ENCODE measurements at regions not wholly inside any gene's neighbourhood (a gene's known extent, or its start where the extent isn't known, plus 50 kb on each side); places are given as distances from the start of the nearest gene placed in this dataset.
"Not testable (repeated sequence)": the region's sequence is repeated elsewhere in the genome, so short reads cannot be mapped to it uniquely, and the experiment has no call there.

DNA sequence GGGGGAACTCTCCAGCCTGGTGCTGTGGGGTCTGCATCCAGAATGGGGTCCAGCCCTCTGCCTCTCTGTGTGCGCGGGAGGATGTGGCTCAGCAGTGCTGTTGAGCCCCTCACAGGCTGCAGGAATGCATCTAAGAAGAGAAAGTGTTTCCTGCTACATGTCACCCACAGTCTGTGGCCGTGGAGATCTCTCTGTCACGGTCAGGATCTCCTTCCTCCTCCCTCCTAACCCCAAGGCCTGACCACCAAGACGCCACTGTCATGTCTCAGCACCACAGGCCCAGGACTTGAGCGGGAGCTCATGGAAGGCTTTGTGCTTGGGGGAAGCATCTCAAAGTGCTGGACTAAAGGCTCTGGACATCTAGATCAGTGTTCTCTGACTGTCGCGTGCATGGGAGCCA, 90.1 kb downstream of the SREK1 start:
- DNase-seq = no peak

DNA sequence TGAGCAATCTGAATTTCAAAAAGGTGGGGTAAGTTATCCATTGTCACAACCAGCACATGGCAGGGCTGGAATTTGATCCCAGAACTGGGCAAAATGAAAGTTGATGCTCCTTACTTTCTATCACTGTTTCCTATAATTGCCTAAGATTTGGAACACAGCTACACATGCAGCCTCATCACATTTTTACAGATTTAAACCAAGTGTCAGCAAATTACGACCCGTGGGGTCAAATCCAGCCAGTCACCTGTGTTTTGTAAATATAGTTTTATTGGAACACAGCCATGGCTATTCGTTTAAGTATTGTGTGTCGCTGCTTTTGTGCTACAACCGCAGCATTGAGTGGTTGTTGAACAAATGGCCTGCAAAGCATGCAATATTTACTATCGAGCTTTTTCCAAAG, 94.3 kb downstream of the SREK1 start:
- no peak for DNase-seq

DNA sequence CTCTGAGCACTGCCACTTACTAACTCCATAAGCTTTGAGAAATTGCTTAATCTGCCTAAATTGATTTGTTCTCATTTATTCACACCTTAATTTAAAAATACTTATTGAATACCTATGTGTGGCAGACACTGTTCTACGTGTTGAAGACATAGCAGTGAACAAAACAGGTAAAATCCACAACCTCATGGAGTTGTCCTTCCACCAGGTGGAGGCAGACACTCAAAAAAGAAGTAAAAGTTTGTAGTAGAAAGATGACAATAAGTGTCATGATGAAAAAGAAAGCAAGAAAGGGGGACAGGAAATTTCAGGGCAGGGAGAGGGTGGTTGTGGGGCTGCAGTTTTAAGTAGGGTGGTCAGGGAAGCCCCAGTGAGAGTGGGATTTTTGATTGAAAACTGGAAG, 94.9 kb downstream of the SREK1 start:
- no peak for DNase-seq

DNA sequence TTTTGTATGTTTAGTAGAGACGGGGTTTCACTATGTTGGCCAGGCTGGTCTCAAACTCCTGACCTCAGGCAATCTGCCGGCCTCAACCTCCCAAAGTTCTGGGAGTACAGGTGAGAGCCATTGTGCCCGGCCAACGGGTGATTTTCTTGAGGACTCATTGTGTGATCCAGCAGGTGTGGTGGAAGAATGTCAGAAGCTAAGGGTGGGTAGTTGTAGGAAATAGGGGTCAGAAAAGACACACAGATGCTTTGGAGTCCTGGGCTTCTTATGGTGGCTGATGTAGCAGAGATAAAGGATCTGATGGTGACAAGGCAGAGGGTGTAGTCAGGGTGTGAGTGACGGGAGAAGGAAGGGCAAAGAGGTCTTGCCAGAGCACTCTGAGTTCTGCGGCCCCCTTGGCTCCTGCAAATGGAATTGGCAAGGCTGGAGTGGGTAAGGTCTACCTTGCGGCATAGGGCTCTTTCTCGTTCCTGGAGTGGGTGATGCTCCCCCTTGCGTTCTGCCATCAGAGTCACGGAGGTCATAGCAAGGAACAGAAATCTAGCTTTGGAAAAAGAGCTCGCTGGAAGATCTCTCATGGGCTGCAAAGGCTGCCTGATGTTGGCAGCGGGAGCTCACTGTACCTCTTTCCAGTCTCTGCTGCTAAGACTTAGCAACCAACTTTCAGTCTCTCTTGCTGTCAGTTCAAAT, 97.2 kb downstream of the SREK1 start:
- DNase-seq = no peak

DNA sequence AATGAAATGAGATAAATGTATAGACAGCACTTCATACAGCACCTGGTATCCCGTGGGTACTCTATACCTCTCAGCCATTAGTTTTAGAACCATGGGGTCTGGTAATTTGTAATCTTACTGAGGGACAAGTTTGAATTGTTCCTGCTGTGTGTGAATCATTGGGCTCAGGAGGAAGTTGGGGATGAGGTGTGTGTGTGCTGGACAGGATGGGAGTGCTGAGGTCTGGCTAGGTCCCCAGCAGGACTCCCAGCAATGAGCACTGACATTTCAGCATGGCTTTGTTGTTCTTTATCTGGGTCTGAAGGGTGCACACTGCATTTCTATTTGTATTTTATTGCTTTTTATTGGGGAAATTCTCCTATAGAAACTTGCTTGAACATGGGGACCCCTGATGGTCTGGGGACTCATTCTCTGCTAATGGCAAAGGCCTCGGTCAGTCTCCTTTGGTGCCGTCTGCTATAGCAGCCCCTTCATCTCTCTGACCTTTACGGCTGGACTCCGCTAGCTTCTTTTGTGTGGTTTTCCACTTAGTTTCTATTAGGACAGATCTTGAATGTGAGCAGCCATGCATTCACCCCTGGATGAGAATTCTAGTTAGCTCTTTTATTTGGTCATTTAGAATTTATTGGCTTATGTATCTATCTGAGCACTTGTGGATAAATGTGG, 98.1 kb downstream of the SREK1 start:
- no peak for DNase-seq

DNA sequence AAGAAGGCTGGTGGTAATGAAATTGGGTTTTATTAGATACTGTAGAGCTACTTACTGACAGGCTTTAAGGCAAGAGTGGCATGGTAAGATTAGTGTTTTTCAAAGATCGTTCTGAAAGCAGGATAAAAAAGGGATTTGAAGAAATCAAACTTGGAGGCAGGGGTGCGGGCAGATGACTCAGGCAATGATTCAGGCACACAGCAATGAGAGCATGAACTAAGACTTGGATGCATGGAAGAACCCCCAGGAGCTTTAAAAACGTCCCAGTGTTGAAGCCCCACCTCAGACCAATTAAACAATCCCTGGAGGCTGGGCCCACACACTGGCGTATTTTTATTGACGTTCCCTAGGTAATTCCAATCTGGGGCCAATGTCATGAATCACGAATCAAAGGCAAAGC, 102.5 kb downstream of the SREK1 start:
- DNase-seq = no peak

DNA sequence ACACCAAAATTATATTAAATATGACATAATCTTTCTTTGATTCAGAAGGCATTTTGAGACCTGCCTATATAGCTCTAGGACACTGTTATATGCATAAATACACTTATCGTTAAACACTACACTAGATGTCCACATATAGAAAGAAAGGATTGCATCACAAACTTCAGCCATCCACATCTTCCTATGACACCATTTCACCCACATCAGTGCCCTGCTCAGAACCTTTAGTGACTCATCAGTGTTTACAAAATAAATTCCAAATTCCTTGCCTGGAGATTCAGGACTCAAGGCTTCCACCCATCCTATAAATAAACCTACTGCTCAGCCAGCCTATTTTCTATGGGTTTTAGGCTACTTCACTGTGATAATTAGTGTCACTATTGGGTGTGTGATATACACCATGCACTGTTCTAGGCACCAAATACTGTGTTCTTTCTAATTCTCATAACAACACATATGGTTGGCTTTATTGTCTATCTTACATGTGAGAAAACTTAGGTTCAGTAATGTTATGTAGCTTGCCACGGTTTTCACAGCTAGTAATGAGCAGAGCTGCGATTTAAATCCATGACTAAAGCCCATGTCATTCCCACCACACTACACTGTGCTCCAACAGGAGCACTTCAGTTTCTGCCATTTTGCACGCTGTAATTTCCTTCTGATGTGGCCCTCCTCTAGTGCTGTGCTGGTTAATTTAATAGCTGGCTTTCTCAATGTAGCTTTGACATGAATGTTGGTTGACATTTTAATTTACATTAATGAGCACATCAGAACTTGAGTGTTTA, 103.3 kb downstream of the SREK1 start:
- peak; percentile 29 for DNase-seq

DNA sequence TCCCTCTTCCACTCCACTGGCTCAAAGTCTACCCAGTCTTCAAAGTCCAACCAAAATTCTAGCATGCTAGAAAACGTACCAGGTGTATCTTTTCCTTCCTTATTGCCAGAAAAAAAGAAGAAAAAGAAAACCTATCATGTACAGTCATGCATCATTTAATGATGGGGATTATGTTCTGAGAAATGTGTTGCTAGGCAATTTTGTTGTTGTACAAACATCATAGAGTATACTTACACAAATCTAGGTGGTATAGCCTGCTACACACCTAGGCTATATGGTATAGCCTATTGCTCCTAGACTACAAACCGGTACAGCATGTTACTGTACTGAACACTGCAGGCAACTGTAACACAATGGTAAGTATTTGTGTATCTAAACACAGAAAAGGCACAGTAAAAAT, 104.8 kb downstream of the SREK1 start:
- no peak for DNase-seq

DNA sequence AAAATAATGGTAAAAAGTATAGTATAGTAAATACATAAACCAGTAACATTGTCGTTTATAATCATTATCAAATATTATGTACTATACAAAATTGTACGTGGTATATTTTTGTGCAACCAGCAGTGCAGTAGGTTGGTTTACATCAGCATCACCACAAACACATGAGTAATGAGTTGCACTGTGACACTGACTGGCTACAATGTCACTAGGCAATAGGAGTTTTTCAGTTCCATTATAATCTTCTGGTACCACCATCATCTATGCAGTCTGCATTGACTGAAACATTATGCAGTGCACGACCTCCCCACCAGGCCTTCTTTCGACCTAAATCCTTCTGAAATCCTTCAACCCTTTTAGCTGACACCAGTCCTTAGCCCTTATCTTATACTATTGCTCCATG, 105.8 kb downstream of the SREK1 start:
- no peak for DNase-seq

DNA sequence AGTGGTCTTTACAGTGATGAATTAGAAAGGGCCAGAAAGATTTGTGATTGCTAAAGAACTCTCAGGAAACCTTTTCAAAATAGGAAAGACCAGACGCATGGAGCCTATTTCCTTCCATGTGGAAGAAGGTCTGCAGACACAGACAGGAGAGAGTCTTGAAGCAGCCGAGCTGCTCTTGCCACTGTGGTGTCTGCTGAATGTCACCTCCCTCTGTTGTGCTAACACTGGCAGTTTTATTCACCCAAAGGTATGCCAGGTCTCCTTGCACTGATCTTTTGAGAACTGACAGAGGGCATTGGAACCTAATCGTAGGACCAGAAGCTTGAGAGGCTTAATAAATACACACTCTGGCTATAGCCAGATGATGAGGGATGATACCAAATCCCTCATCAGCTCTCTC, 108.7 kb downstream of the SREK1 start:
- DNase-seq = no peak

DNA sequence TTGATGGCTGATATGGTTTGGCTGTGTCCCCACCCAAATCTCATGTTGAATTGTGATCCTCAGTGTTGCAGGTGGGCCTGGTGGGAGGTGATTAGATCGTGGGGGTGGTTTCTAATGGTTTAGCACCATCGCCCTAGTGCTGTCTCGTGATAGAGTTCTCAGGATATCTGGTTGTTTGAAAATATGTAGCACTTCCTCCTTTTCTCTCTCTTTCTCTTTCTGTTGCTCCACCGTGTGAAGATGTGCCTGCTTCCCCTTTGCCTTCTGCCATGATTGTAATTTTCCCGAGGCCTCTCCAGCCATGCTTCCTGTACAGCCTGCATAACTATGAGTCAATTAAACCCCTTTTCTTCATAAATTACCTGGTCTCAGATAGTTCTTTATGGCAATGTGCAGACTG, 111.6 kb downstream of the SREK1 start:
- DNase-seq = no peak

DNA sequence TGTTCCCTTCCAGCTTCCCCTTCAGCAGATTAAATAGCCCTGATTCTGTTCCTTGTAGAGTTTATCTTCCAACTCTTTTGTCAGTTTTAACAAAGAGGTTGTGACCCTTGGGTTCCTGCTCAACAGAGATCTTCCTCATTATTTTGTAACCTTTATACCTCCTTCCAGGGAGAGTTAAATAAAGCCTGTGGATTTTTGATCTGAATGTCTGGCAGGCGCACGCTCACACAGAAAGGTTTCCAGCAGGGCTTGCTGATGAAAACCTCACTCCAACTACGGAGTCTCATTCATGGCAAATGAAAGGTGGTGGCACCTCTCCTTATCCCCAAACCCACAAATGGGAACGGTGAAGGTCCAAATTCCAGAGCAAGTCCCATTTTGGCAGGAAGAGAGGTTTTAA, 129.0 kb downstream of the SREK1 start:
- DNase-seq = no peak

DNA sequence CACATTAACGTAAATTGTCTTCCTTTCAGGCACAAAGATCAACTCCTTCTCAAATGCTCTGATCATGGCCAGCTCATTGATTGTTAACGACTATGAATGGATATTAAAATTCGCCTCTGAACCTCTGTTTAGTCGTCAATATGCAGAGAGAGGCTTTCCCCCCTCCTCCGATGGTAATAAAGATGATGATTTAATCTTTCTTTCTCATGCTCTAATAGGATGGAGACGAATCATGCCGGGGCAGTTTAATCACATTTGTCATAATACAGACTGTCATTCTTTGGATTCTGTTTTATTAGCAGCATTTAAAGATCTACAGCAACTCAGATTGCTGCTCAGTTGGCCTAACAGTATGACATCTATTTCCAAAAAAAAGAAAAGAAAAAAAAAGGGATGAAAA, 132.9 kb downstream of the SREK1 start:
- DNase-seq = no peak

DNA sequence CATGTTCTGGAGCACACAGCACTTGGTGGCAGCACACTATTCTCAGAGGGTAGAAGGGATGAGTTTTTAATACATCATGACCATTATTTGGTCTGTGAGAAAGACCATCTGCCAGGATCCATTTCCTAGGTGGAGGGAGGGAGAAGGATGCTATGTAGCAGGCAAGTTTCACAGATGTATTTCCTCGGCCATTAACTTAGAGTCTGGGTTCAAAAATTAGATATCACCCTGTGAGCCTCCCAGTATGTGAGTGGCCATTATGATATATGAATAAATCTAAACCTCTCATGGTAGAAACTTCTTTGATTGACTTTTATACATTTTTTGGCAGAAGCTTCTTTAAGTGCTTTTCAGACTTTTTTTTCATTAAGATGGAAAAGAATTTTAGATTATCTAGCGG, 133.9 kb downstream of the SREK1 start:
- no peak for DNase-seq

DNA sequence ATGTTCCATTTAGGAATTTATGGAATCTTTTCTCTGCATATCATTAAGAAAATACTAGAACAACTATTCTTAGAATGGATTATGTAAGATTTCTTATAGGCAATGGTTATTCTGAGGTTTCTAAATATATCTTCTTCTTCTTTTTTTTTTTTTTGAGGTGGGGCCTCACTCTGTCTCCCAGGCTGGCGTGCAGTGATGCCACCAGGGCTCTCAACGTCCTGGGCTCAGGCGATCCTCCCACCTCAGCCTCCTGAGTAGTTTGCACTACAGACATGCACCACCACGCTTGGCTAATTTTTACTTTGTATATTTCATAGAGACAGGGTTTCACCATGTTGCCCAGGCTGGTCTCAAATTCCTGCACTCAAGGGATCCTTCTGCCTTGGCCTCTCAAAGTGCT, 137.2 kb downstream of the SREK1 start:
- DNase-seq = no peak

DNA sequence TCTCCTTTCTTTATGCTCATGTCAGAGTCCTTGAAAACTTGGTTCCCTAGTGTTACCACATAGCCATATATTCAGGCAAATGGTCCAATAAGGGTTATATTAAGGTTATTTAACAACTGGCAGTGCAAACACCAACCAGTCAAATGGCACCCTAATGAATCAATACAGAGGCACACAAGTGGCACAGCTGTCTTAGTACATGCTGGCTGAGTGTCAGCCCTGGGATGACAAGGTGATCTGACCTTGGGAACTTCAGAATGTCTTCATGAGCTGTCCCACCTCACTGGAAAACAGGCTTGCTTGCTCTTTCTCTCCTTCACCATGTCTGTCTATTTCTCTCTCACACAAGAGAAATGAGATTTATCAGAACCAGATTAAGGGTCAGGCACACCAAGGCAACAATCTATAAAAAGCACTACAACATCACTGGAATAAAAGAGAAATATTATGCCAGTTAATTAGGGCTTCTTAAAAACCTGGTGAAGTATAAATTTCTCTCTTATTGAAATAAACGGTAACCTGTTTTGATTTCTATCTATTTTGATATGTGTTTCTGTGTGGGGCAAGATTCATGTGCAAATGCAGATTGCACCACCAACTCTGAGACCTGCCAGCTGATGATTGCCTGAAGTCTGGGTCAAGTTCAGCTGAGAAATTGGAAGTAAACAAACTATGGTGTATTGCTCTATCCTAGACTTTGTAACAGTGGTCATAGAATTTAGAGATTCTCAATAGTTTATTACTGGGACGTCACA, 140.7 kb downstream of the SREK1 start:
- DNase-seq = no peak

DNA sequence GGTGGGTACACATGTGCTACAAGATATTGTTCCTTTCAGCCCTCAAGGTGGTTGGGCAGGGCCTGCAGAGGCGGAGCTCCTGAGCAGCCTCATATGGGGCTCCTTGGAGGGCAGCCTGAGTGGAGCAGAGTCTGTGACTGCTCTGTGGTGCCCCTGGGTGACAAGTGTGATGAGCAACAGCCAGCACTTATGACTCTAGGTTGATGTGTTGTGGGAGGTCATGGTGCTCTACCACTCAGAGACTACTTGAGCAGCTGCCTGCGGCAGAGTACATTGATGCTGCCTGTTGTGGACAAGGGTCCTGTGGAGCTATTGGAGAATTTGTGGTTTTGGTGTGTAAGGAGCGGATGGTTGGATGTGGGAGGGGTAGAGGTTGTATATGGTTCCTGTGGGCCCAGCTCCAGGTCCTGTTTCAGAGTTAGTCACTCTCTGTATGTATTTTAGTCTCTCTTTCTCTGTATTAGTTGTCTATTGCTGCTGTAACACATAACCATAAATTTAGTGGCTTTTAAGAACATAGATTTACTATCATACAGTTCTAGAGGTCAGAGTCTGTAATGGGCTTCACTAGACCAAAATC, 141.3 kb downstream of the SREK1 start:
- no peak for DNase-seq

DNA sequence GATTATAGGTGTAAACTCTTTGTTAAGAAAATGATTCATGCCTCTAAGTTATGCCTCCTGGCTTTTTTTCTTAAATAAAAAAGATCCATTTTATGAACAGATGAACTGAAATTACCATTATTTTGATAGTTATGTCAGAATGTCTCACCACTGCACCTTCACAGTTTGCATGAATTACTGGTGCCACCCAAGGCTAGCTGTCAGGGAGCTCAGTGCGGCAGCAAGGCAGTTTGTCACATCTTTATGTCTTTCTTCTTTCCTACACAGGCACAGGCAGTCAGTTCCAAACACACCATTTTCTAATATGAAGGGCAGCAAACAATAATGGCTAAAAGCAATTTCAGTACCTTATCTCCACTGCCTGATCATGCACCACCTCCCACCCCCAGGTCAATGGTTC, 147.7 kb downstream of the SREK1 start:
- no peak for DNase-seq

DNA sequence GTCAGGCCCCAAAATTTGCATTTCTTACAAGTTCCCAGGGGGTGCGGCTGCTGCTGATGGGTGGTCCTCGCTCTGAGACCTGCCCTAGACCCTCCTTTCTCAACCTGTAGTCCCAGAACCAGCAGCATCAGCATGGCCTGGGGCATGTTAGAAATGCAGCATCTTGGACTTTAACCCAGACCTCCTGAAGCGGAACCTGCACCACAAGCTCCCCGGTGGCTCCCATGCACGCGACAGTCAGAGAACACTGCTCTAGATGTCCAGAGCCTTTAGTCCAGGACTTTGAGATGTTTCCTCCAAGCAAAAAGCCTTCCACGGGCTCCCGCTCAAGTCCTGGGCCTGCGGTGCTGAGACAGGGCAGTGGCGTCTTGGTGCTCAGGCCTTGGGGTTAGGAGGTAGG, 149.8 kb downstream of the SREK1 start:
- not testable (repeated sequence) for DNase-seq

DNA sequence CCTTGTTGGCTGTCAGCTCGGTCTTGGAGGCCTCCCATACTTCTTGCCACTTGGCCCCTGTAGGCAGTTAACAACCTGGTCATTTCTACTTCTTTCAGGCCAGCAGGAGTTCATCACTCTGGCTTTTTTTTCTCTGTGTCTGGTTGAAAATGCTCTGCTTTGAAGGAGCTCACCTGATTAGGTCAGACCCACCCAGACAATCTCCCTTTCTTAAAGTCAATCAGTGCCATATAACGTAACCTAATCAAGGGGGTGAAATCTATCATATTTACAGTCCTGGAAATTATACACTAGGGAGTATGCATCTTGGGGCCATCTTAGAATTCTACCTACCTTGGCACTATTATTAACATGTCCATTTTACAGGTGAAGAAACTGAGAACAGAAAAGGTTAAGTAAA, 155.4 kb downstream of the SREK1 start:
- no peak for DNase-seq

DNA sequence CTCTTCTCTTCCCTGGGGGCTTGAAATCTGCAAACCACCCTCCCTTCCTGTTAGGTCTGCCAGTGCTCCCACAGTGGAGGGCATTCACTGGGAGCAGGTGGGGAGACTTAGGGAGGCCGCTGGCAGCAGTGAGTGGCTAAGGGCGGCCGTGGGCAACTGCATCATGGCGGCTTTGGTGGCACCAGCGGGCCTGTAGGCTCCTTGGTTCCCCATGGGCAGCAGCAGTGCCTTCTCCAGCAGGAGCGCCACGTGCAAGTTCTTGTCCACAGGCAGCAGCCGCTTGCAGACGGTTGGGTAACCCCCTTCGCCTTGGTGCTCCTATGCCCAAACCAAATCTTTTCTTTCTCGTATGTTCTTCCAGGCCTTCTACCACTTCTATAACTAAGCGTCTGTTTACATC, 158.2 kb downstream of the SREK1 start:
- no peak for DNase-seq

DNA sequence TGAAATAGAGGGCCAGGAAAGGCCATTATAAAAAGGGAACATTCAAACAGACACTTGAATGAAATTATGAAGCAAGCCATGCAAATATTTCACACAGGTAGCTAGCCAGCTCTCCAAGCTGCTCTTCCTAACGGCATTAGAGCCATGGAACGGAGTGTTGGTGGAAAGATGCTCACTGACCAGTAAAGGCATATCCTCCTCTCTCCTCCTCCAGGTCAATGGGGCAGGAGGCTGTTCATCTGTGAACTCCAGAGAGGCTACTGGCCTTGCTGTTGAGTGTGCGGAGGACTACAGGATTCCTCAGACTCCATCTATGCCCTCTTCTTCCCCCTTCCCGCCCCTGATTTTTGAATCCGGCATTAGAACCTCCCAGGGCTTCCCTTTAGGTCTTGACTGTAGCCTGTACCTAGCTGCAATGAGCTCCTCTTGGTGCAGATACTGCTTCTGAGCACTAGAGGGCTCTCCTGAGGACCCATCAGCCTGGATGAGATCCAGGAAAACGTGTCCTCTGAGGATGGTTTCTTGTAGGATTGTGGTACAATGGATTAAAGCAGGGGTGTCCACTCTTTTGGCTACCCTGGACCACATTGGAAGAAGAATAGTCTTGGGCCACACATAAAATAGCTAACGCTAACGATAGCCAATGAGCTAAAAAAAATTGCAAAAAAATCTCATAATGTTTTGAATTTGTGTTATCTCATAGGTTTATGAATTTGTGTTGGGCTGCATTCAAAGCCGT, 162.2 kb downstream of the SREK1 start:
- peak; percentile 45 for DNase-seq

Data from kidney glomerular epithelial cell (primary cell).